ENCODE measurements at regions not wholly inside any gene's neighbourhood (a gene's known extent, or its start where the extent isn't known, plus 50 kb on each side); places are given as distances from the start of the nearest gene placed in this dataset. TPM values are rescaled to one million over a fixed set of nuclear protein-coding genes. Genes with fewer than 3 reads are reported as not detected.

Small RNAs in the stretch of these regions (small RNA-seq; reads per million reads assigned to genes)
- gene MIR5007 (not detected), gene RF02271 (not detected)
